GM10266 (cell line): ENCODE measurements at regions not wholly inside any gene's neighbourhood (a gene's known extent, or its start where the extent isn't known, plus 50 kb on each side); places are given as distances from the start of the nearest gene placed in this dataset.

Experiments
- DNase-seq: peaks from one replicate; pipeline ENCODE4 v3.0.0; 2012; ENCODE audit errors: extremely low spot score
- TF ChIP-seq, protein P1 (sequence below): IDR thresholded peaks from 2 replicates; pipeline ENCODE4 v1.5.1; 2012; ENCODE audit warnings: mild to moderate bottlenecking, low read depth; ENCODE audit not compliant: control insufficient read depth, insufficient read depth; ENCODE audit errors: missing control alignments

DNA sequence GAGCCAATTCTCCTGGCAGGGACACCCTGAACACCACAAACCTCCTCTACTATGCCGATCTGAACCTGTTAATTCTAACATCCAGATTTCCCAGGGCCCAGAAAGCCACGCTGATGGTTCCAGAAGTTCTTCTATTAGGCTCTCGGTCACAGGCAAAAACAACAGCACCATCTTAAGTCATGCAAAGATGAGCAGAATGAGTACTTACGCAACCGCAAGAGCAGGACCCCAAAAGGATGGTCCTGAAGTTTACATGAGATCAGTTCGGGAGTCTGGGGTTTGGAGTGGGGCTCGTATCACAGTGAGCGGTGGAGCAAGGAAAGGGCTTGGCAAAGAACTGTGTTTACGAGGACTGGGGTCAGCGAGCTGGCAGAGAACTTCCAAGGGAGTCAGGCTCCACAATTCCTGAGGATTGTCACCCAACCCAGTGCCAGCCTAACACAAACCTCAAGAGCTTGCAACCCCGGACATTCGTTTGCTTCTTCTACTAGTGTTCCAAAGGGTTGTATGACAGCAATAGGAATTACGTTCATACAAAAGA, 532.6 kb downstream of the TNS3 start:
- DNase-seq: no peak

DNA sequence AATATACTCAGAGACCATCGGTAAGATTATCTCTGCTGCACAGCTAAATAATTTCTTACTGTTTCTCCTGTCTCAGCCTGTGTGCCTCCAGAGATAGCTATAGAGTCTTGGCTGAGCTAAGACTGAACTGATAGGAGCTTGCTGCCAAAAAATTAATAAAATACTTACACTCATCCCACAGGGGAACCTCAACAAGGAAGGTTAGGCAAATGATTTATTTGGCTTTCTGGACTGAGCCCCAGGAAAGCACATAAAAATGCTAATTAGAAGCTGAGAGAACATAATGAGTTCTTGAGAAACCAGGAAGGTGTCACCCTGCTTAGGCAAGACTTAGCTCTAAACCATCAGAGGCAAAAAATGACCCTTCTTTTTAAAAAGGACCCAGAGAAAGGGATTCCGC, 534.5 kb downstream of the TNS3 start:
- DNase-seq: no peak
- TF ChIP-seq, protein P1, sequence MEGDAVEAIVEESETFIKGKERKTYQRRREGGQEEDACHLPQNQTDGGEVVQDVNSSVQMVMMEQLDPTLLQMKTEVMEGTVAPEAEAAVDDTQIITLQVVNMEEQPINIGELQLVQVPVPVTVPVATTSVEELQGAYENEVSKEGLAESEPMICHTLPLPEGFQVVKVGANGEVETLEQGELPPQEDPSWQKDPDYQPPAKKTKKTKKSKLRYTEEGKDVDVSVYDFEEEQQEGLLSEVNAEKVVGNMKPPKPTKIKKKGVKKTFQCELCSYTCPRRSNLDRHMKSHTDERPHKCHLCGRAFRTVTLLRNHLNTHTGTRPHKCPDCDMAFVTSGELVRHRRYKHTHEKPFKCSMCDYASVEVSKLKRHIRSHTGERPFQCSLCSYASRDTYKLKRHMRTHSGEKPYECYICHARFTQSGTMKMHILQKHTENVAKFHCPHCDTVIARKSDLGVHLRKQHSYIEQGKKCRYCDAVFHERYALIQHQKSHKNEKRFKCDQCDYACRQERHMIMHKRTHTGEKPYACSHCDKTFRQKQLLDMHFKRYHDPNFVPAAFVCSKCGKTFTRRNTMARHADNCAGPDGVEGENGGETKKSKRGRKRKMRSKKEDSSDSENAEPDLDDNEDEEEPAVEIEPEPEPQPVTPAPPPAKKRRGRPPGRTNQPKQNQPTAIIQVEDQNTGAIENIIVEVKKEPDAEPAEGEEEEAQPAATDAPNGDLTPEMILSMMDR: no peak

More for the DNA sequence above, 532.6 kb downstream of the TNS3 start:
- TF ChIP-seq, protein P1: no peak

DNA sequence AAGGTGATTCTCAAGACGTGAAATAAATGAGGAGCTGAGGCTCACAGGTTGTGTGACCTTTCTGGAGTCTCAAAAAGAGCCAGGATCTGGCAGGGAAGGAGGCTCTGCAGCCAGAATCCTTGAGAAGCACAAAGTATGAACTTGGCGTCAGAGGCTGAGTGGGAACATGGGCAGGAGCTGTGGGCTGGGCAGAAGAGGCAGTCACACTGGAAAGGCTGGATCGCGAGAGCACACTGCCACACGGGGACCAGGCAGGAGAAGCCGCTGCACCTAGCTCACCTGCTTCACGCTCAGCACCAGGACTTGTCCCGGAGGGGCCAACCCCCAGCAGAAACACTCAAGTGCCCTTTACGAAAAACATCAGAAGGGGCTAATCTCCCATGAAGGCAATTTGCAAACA, 535.0 kb downstream of the TNS3 start:
- TF ChIP-seq, protein P1: no peak
- DNase-seq: no peak

DNA sequence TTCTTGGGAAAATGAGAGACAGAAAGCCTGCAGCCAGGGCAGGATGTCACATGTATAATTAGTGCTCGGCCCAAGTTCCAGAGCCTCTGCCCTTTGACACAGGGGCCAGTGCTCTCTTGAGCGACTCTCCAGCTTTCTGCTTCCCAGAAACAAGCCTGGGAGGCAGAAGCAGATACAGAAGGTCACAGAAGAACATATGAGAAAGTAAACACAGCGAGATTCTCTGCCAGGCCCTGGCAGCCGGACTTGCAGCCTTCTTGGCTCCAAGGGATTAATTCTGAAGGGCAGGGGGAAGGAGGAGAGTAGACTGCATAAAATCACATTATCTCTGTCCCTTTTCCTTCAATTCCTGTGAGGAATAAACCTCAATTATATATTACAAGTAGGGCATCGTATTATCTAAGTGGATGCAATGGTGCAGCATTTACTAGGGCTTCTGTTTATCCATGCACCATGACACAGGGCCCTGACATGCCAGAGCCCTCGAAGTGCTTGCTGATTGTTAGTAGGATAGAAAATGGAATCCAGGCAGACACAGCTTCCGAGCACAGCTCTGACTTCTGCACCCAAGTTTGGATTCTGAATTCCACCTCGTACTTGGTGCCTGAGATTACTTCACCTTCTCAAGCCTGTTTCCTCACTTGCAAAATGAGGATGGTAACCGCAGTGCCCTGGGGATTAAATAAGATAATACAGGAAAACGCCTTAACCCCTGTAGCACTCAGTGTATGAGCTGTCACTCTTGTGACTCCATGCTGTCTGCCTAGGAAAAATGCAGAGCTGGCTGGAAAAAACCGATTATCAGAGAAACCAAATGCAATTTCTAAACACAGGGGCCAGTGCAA, 536.5 kb downstream of the TNS3 start:
- TF ChIP-seq, protein P1: no peak
- DNase-seq: no peak

DNA sequence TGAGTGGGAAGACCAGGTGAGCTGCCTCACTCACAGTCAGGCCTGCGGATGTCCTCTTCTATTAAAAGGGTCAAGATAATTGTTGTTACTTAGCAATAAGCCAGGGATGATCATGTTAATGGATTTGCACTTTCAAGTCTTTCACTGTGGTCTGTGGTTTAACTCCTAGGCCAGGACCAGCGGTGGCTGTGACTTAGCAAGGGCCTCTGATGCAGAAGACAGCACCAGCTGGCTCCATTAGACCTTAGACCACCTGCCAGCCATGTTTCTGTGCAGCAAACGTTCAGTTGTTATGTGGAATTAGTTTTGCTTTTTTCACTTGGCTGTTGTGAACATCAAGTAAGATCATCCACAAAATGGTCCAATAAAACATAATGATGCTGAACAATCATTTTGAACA, 537.3 kb downstream of the TNS3 start:
- TF ChIP-seq, protein P1: no peak
- DNase-seq: no peak

DNA sequence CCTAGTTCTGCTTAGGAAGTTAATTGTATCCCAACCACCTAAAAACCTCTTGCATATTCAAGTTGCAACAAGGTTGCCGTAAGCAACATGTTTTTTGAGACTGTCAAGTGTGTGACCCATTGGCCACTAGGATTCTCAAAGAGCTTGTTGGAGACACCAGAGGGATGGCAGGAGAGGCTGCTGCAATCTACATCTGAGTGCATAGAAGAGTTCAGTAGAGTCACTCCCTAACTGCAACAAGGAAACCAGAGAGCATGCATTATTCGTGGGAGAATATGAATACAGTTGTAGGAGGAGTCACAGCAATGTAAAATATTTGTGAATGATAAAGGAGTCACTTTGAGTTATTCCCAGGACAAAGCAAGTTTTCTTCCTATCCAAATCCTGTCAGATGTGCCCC, 538.6 kb downstream of the TNS3 start:
- TF ChIP-seq, protein P1: no peak
- no peak for DNase-seq

DNA sequence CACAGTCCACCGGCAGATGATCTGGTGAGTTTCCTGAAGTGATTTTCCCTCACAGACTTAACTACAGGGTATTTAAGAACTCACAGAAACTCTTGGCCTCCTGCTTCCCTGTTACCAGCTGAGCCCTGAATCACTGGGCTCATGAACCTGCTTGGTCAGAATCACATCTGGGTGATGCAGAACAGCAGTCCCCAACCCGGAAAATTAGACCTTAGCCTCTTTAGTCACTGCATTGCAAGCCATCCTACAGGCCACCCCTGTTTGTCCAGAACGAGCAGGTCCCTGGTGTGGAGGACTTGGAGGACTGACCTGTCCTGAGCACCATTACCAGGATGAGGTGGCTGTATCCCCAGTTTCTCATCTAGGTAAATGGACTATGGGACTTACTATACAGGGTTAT, 539.2 kb downstream of the TNS3 start:
- TF ChIP-seq, protein P1: no peak
- DNase-seq: no peak
